HG03097 (cell line): ENCODE measurements at regions not wholly inside any gene's neighbourhood (a gene's known extent, or its start where the extent isn't known, plus 50 kb on each side); places are given as distances from the start of the nearest gene placed in this dataset.

Source experiments
- ATAC-seq: cut with Tn5 transposase; IDR thresholded peaks from one replicate; pipeline ENCODE4 v1.9.1; 2021; ENCODE audit not compliant: unreplicated experiment, low FRiP score

DNA sequence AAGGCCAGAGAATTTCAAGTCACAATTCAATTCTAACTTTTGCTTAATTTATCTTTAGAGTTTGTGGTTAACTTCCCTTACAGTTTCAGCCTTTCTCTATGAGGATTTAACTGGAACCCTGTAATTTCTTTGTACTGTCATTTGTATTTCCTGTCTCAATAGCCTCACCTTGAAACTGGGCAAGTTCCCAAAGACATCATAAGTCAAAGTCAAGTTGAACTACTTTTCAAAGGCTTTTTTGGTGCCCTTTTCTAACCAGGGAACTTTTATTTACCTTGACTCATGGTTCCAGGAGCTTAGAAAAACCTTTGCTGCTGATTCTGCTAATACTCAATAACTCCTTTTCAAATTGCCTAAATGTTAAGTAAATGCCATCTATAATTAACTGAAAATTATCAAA, 200.8 kb upstream of the KRR1 start:
- no peak for ATAC-seq

DNA sequence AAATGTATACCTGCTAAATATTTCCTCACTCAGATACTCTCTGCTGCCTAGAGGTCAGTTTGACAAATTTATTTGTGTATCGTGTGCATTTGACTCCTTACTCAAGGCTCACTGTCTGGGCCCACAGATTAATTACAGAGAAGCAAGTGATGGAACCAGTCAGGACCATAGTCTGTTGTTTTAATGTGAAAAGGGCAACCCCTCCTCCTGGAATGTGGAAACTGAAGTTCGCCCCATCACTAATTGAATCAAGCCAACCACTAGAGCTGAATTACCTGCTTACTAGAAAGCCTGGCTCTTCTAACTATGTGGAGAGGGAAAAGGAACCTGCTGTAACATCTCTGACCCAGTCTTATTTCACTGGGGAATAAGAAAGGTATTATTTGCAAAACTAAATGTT, 199.9 kb upstream of the KRR1 start:
- ATAC-seq = no peak

DNA sequence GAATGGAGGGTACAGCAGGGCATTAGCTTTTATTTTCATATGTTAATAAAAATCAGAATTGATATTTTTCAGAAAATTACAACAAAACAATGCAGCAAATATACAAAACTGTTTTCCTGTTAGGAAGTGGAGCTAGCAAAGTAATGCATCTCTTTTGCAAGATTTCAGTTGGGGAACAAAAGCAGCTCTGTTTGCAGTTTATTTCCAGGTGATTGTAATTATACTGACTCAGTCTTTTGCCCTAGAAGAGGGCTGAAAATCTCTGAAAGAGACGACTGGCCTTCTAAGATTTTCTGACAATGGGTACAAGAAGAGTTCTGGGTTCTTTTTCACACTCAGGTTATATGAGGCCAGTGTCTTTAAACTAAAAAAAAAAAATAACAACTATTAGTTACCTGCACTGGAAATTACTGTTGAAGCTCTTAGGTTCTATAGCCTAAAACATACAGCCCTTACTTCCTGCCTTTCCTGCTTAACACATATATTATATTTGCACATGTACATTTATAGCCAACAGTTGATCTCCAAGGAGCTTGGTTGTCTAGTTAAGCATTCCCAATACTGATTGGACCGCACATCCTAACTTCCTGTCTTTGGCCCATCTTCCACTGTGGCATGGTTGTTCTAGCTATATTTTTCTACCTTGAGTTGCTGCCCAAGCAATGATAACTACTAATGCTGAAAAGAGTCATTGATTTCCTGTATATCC, 199.1 kb upstream of the KRR1 start:
- ATAC-seq = no peak

DNA sequence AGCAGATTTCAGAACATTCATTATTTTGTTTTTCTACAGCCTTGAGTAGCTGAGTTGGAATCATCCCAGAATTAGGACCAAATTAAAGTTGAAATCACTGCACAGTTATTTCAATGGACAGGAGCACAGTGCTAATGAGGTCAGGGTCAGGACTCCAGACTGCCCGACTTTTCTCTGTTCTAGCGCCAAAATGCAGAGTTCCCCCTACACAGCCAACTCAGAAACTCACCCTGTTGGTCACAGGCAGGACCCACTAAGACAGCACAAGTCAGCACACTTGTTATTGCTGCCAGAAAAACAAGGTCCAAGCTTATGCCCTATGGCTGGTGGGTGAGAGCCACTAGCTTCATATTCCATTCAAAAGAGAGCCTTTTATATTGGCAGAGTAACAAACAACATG, 198.1 kb upstream of the KRR1 start:
- ATAC-seq = no peak

DNA sequence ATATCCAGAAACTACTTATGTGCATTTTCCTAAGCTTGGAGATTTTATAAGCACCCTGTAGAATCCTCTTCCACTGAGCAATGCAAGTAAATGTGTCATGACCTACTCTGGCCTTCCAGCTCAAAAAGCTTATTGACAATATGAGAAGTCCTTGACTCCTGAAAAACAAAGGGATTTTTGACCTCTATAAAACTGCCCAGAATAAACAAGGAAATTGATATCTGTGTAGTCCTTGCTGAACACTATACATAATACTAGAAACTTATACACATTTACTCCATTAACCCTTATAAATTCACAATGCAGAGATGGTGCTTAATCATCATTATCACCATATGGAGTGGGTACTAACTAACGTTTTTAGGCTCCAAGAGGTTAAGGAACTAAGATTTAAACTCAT, 197.4 kb upstream of the KRR1 start:
- no peak for ATAC-seq

DNA sequence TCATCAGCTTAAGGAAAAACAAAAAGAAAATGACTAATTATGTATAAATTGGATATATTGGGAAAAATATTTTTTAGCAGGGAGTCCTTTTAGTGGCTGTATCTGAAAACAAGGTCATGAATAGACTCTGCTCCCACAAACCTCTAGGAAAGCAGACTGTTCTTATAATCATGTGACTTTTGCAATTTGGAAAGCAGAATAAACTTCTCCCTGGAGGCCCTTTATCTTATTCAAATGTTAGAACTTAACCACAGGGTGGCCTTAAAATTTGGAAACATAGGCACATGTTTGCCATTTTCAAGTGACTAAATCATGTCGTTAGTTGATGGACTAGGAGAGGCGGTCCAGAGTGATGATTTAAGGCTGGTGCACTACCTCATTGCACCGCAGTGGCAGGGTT, 196.6 kb upstream of the KRR1 start:
- no peak for ATAC-seq

DNA sequence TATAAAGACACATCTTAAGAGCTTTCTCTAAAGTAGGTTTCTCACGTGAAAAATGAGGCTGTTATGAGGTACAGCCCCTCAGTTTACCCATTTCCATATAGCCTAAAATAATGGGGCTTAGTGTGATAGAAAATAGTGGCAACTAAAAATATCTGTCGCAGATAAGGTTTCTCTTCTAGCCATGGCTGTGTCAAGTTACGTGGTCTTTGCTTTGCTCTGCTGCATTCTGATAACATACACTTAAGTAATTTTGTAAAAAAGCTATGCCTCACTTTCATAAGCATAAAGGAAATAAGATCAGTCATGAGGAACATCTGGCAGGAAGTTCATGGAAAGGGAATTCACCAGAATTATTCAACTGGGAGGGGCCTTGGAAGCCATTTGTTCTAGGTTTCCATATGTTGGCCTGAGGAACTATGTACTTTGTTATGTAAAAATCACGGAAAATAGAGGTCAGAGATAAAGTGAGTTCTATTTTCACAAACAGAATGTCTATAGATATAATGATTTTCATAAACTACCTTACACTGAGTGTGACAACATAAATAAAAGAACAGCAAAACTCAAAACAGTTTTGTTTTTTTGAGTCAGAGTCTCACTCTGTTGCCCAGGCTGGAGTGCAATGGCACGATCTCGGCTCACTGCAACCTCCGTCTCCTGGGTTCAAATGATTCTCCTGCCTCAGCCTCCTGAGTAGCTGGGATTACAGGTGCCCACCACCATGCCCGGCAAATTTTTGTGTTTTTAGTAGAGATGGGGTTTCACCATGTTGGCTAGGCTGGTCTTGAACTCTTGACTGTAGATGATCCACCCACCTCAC, 195.6 kb upstream of the KRR1 start:
- ATAC-seq = no peak

DNA sequence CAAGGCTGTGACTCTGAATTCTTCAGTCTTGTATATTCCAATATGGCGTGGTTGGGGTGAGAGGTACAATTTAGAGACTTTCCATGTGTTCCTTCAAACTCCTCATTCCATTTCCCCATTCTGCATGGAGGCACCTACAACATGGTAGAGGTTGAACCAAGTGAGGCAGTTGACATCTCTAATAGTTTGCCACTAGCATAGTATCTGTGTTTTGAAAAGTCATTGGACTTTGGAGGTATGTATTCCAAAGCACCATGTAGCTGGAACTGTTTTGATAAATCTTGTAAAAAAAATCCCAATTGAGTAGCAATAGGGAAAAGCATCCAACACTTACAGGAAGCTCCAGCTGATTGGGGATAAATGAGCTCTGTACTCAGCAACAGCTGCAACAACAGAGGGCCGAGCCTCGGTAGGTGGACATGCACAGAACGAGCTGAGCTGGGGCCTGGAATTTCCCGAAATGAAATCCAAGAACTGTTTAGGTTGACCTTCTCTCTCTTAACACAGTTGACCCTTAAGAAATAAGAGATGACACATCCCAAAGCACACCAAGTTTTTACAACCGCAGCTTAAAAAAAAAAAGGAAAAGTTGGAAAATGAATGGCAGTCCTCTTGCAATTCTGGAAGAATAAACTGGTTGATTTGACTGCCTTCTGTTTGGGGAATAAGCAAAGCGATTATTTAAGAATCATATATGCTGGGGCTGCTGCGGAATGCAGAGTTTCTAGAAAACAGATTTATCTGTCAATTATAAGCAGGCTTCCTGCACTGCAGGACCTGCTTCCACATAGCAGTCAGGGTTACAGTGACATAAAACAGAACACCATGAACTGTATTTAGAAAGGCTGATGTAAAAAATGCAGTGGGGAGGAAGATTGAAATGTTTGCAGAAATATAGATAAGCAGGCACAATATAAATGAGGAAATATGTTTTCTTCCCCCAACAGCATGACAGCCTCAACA, 194.6 kb upstream of the KRR1 start:
- ATAC-seq = no peak

DNA sequence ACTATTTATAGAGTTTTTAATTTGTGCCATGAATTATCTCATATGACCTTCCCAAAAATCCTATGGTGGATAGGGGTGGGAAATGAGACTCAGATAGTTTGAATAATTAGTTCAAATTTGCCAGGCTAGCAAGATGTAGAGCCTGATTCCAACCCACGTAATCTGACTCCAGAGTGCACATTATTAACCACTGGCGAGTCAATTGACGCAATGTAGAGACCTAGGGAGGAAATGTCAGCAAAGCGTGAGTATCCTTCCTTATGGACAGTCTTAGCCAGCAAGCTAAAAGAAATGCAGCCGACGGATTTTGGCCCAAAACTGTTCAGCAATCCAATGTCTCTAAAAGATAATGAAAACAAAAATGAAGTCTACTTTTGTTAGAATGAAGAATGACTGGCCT, 193.3 kb upstream of the KRR1 start:
- no peak for ATAC-seq

DNA sequence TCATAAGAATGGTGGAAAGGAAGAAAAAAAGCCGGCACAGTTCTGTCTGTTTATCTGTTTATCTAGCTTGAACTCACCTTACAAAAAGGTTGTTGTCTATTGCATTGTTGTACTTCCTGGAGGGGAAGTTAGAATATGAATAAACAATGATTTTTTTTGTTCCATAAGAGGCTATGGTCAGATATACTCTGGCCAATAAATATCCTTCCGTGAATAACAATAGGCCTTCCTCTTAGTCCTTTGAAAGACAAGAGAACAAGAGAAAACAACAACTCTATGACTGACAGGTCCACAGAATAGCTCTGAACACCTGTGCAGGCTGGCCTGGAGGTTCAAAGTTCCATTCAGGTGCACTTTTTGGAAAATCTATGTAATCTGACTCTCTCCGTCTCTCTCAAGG, 192.8 kb upstream of the KRR1 start:
- no peak for ATAC-seq

DNA sequence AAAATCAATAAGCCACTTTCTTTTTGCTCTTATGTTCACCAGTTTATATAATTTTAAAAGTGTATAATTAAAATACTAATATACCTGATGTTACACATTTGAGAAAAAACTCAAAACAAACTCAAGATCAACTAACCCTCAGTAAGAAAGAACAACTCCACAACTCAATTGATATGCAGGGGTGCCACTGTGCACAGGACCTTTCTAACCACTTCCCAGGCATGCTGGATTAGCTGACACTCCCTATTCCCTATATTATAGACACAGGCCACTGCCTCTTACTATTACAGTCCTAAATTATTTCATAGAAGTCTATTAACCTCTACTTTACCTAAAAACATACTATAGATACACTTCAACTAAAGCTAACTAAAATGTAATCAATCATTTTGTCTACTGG, 191.7 kb upstream of the KRR1 start:
- ATAC-seq = no peak

DNA sequence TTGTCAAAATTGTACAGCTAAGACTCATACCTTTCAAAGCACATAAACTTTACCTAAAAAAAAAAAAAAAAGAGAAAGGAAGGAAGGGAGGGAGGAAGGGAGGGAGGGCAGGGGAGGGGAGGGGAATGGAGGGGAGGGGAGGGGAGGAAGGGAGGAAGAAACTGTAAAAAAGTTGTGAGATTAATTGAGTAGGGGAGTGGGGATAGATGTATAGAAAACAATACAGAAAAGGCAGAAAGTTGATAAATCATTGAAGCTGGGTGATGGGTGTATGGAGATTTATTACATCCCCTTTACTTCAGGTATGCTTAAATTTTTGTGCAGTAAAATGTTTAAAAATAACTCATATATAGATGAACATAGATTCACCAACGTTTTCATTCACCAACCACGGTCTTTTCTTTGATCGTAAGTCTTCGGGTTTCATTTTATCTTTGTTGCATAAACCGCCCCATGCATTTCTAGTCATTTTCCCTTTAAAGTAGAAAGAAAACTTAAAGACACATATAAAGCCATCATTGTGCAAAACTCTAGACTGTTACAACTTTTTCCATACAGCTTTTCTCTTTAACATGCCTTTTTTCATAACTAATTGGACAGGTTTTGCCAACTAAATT, 191.2 kb upstream of the KRR1 start:
- no peak for ATAC-seq

DNA sequence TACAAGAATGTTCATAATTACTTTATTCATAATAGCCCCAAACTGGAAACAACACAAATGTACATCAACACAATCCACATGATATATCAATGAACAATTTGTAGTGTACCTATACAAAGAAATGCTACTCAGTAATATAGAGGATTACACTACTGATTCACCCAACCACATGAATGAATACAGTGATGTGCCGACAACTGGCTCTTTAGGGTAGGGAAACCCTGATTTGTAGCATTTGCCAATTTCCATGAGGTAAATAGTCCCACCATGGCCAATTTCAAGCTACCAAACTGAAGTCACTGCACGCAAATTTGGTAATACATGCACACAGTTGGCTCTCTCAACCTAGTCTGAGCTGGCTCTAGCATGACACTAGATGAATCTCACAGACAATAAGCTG, 190.4 kb upstream of the KRR1 start:
- ATAC-seq = no peak

DNA sequence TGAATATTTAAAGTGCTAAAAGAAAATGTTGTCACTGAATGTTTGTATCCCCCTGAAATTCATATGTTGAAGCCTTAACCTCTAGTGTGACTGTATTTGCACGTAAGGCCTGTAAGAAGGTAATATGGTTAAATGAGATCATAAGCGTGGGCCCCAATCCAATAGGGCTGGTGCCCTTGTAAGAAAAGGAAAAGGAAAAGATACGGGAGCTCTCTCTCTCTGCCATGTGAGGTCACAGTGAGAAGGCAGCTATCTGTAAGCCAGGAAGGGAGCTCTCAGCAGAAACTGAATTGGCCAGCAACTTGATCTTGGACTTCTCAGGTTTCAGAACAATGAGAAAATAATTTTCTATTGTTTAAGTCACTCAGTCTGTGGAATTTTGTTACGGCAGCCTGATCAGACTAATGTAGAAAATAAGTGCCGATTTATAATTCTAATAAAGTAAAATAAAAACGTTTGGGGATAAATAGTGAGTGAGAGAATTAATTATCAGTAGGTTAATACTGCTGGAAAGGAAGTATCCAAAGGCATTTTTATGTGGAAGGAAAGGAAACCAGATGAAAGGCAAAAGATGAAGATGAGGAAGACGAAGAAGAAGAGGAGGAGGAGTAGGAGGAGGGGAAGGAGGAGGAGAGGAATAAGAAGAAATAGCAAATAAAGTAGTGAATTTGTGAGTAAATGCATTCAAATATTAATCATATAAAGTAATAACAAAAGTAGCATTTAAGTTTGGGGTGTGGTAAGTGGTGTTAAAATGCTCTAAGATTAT, 188.5 kb upstream of the KRR1 start:
- no peak for ATAC-seq

DNA sequence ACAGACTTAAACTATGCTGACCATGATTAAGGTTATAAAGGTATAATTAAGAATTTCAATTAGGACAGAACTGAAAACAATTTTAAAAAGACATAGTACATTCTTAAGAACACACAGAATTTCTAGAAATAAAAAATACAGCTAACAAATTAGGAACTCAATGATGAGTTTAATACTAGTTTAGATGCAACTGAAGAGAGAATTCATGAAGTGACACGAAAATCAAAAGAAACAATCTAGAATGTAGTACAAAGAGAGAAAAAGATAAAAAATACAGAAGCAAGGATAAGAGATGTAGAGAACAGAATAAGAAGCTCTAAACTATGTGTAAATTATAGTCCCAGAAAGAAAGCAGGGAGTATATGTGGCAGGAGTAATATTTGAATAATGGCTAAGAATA, 187.8 kb upstream of the KRR1 start:
- no peak for ATAC-seq

DNA sequence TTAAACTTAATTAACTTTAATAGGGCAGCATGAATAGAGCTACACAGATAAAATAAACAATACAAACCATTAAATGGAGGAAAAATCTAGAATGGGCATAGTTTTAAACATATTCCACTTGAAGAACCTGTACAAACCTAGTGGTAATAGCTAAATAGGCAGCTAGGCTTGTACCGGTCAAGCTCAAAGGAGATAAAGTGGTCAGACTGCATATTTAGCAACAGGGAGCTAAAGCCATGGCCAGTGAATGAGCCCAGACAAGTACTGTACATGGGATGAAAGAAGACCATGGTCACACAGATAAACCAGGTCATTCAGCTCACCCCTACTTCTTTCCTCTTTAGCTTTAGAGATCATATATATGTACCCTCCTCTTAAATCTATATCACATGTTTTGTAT, 186.6 kb upstream of the KRR1 start:
- no peak for ATAC-seq

DNA sequence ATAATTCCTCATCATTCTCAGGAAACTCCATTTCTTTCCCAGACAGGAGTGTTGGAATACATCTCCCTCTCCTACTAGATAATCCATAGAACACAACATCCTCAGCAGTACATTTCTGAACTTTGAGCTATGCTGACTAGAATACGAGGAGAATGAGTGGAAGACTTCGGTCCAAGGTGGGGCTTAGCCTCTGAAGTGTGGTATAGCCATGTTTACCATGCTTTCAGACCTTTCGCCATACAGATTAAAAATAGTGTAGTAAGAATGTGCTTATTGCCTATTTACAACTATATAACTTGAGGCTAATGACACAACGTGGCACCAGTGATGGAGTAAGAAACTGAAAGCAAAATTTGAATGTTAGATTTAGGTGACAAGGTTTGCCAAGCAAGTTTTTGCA, 184.5 kb upstream of the KRR1 start:
- no peak for ATAC-seq

DNA sequence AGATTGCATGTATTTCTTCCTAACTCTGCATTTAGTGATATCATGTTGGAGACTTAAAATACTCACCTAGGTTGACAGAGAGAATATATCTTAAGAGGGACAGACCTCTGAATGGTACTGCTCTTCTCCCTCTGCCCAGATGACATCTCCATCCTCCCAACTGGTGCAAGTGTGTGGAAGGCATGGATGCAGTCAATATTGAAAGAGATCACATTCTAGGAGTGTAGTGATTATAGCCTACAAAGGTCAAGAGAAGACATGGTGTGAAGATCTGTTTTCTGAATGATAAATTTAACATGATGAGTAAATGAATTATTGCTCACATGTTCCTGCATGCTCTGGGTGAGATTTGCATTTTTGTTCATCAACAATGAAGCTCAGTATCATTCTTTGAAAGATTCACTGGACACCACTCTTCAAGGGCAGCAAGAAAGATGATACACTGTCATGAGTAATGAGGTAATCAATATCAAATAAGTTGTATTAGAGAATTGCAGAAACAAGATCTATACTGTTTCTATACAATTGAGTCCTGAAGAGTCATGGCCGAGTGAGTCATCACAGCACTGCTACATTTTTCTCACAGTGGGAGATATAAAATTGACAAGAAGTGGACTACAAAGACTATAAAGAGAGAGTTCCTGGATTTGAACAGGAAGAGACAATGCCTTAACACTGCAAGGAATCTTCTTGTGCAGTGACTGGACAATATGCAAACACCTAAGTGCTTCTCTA, 183.3 kb upstream of the KRR1 start:
- no peak for ATAC-seq

DNA sequence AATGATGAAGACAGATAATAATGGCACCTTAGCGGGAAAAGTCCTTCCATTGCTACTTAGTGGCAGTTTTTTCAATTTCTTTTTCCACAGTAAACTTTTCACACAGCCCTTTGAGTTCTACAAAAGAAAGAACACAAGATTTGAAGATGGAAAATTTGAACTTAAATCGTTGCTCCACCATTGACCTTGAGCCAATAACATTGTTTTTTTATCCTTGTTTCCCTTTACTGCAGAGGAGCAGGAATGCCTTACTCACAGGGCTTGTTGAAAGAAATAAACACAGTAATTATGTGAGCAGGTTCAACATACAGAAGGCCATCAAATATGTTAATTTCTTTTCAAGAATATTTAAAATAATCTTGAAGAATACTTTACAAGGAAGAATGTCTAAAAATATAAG, 181.5 kb upstream of the KRR1 start:
- no peak for ATAC-seq
